ENCODE measurements at regions not wholly inside any gene's neighbourhood (a gene's known extent, or its start where the extent isn't known, plus 50 kb on each side); places are given as distances from the start of the nearest gene placed in this dataset.

GRCh38 chr4:159496248-159496647, 393.4 kb downstream of the RAPGEF2 start (continued):
- TF ChIP-seq, protein P1, sequence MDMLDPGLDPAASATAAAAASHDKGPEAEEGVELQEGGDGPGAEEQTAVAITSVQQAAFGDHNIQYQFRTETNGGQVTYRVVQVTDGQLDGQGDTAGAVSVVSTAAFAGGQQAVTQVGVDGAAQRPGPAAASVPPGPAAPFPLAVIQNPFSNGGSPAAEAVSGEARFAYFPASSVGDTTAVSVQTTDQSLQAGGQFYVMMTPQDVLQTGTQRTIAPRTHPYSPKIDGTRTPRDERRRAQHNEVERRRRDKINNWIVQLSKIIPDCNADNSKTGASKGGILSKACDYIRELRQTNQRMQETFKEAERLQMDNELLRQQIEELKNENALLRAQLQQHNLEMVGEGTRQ (IDR thresholded peaks at IDR 0.05; ENCODE audit: borderline replicate concordance, low read depth, low read length), result no peak
- TF ChIP-seq STAT3 (IDR thresholded peaks at IDR 0.05; ENCODE audit: low read depth, low read length) (no peak), FOS (IDR thresholded peaks at IDR 0.05; ENCODE audit: borderline replicate concordance, extremely low read depth, insufficient read length) (no peak), DPF2 (IDR thresholded peaks at IDR 0.05) (no peak), NFXL1 (IDR thresholded peaks at IDR 0.05; ENCODE audit: borderline replicate concordance) (no peak)
- TF ChIP-seq, protein P2, sequence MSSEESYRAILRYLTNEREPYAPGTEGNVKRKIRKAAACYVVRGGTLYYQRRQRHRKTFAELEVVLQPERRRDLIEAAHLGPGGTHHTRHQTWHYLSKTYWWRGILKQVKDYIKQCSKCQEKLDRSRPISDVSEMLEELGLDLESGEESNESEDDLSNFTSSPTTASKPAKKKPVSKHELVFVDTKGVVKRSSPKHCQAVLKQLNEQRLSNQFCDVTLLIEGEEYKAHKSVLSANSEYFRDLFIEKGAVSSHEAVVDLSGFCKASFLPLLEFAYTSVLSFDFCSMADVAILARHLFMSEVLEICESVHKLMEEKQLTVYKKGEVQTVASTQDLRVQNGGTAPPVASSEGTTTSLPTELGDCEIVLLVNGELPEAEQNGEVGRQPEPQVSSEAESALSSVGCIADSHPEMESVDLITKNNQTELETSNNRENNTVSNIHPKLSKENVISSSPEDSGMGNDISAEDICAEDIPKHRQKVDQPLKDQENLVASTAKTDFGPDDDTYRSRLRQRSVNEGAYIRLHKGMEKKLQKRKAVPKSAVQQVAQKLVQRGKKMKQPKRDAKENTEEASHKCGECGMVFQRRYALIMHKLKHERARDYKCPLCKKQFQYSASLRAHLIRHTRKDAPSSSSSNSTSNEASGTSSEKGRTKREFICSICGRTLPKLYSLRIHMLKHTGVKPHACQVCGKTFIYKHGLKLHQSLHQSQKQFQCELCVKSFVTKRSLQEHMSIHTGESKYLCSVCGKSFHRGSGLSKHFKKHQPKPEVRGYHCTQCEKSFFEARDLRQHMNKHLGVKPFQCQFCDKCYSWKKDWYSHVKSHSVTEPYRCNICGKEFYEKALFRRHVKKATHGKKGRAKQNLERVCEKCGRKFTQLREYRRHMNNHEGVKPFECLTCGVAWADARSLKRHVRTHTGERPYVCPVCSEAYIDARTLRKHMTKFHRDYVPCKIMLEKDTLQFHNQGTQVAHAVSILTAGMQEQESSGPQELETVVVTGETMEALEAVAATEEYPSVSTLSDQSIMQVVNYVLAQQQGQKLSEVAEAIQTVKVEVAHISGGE (CRISPR knock-in tag; IDR thresholded peaks at IDR 0.05), result no peak

- BruUV-seq (replicated peaks), result no TSS peak
- H4K20me1 ChIP-seq (ENCODE audit: control insufficient read depth, insufficient read depth), result no peaks in the 10 kb centered on the region
- H3K4me3 ChIP-seq, result no peak overlapping the region
- H3K4me1 ChIP-seq (ENCODE audit: control insufficient read depth, insufficient read depth, low read length), result no peaks in the 10 kb centered on the region
- no peaks in the 10 kb centered on the region for H3K27me3 ChIP-seq (replicated peaks in 1 of 2; ENCODE audit: control insufficient read depth in 2 of 2, insufficient read depth in 2 of 2, low read length in 1 of 2)
- RAD21 ChIA-PET (ENCODE audit: unreplicated experiment), result interaction anchor here (1.8 kb wide), 1 partner anchor 10 kb away, joined by 6 read pairs; no protein-coding TSS in a partner anchor
- intact Hi-C loops (cut with micrococcal nuclease; ENCODE audit: unreplicated experiment), result no loop called here
- WGBS (ENCODE audit: insufficient coverage, insufficient replicate concordance, low lambda C conversion rate, missing lambda C conversion rate), result 0% methylated on average over 2 of the region's 2 CpGs
- no peak overlapping the region for H3K9ac ChIP-seq (ENCODE audit: control insufficient read depth, insufficient read depth, low read length)
- TF ChIP-seq CREB1 (IDR thresholded peaks at IDR 0.05; ENCODE audit: low read depth) (no peak), BMI1 (IDR thresholded peaks at IDR 0.05; ENCODE audit: borderline replicate concordance) (no peak), NFYA (IDR thresholded peaks at IDR 0.05; ENCODE audit: borderline replicate concordance, low read depth, low read length) (no peak), MXI1 (IDR thresholded peaks at IDR 0.05; ENCODE audit: low read depth, low read length) (no peak), RCOR1 (conservative IDR thresholded peaks at IDR 0.05; ENCODE audit: low read depth, low read length) (no peak), ZBED1 (IDR thresholded peaks at IDR 0.05; ENCODE audit: borderline replicate concordance) (no peak), EZH2 (IDR thresholded peaks at IDR 0.05; ENCODE audit: borderline replicate concordance, control insufficient read depth, low read depth, low read length) (no peak), TBL1XR1 (IDR thresholded peaks at IDR 0.05; ENCODE audit: low read depth, low read length) (no peak), SMAD5 (IDR thresholded peaks at IDR 0.05; ENCODE audit: low read depth) (no peak), DPF2 (IDR thresholded peaks at IDR 0.05) (no peak), ZNF274 (IDR thresholded peaks at IDR 0.05; ENCODE audit: insufficient read depth, insufficient read length) (no peak), SIX5 (IDR thresholded peaks at IDR 0.05; ENCODE audit: low read depth, low read length, severe bottlenecking) (no peak), ESRRA (IDR thresholded peaks at IDR 0.05; ENCODE audit: low read length) (no peak), ZNF217 (IDR thresholded peaks at IDR 0.05) (no peak), TCF7 (IDR thresholded peaks at IDR 0.05; ENCODE audit: borderline replicate concordance) (no peak), TCF12 (IDR thresholded peaks at IDR 0.05; ENCODE audit: low read depth, low read length) (no peak)
- POLR2A ChIA-PET, result no interaction called here
- no peaks in the 10 kb centered on the region for H3K9me3 ChIP-seq (replicated peaks; ENCODE audit: control insufficient read depth, insufficient read depth, low read length)
- CTCF ChIA-PET, result interaction anchor here (1.2 kb wide), 1 partner anchor 11 kb away, joined by 5 read pairs; no protein-coding TSS in a partner anchor
- H3K79me2 ChIP-seq (ENCODE audit: control insufficient read depth, insufficient read depth, low read length), result no peaks in the 10 kb centered on the region
- DNase-seq (ENCODE audit: low read depth, low spot score), result no peak
- SMC1A ChIA-PET (ENCODE audit: uncharacterized antibody, unreplicated experiment), result no interaction called here
- H3K4me2 ChIP-seq (ENCODE audit: control insufficient read depth, insufficient read depth), result no peak overlapping the region
- no peak overlapping the region for H3K27ac ChIP-seq (ENCODE audit: control insufficient read depth, insufficient read depth)
- no peak overlapping the region for H2AFZ ChIP-seq (ENCODE audit: control insufficient read depth, low read depth, low read length)
- no peak for FAIRE-seq
- H3K36me3 ChIP-seq (ENCODE audit: control insufficient read depth in 2 of 2, insufficient read depth in 2 of 2, low read length in 1 of 2), result no peaks in the 10 kb centered on the region
- no peak for ATAC-seq
- in situ Hi-C loops (cut with MboI), result no loop called here
Measured at GRCh38 chr4:159497936-159498335, 395.1 kb downstream of the RAPGEF2 start.
